ENCODE measurements at regions not wholly inside any gene's neighbourhood (a gene's known extent, or its start where the extent isn't known, plus 50 kb on each side); places are given as distances from the start of the nearest gene placed in this dataset.

DNA sequence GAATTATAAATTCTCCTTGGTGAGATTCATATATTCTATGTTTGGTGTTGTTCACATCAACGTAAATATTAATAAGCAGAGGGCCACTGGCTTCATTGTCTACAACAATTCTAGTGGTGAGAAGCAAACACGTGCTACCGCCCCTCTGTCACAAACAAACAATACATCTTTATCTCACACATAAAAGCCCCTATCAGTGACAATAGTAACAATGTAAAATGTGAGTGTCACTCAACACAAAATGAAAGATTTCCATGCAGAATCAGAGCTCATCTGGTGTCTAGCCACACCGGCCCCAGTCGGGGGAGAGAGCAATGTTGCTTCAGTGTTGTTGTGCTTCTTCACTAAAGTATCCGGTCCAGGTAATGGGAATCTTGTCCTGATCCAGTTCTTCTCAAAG is 932.6 kb downstream of the SOCS6 start:
- TF ChIP-seq TAF1 (IDR thresholded peaks at IDR 0.05; ENCODE audit: low read depth, low read length) (no peak), POLR2A (IDR thresholded peaks at IDR 0.05; ENCODE audit: low read depth, low read length) (no peak), SPI1 (IDR thresholded peaks at IDR 0.05; ENCODE audit: low read depth, low read length) (no peak)

Data from GM12891 (cell line).